GM23338 (cell line): ENCODE measurements at regions not wholly inside any gene's neighbourhood (a gene's known extent, or its start where the extent isn't known, plus 50 kb on each side); places are given as distances from the start of the nearest gene placed in this dataset.

Experiments used
- CREB1 ChIP-seq: fragments of 250-450 bp; sonication (Bioruptor Pico); IDR thresholded peaks from 2 replicates; pipeline ENCODE4 v1.5.0; 2020; ENCODE audit warnings: low read depth, mild to moderate bottlenecking, moderate library complexity
- EZH2 ChIP-seq: fragments of 200-600 bp; sonication (generic); IDR thresholded peaks from one replicate; pipeline ENCODE4 v1.8.0; 2017; ENCODE audit warnings: antibody characterized with exemption, mild to moderate bottlenecking, low read depth; ENCODE audit not compliant: unreplicated experiment
- EZH2phosphoT487 ChIP-seq: fragments of 200-600 bp; sonication (generic); IDR thresholded peaks from one replicate; pipeline ENCODE4 v1.8.1; 2018; ENCODE audit warnings: antibody characterized with exemption; ENCODE audit not compliant: unreplicated experiment
- NANOG ChIP-seq: IDR thresholded peaks from 2 replicates; pipeline ENCODE4 v1.6.1; 2016; ENCODE audit warnings: antibody characterized with exemption, borderline replicate concordance
- POLR2AphosphoS5 ChIP-seq: IDR thresholded peaks from 2 replicates; pipeline ENCODE4 v1.6.1; 2016; ENCODE audit warnings: antibody characterized with exemption, low read depth
- ZNF331 ChIP-seq: fragments of 250-450 bp; sonication (Bioruptor Pico); IDR thresholded peaks from 2 replicates; pipeline ENCODE4 v1.5.0; 2020; ENCODE audit warnings: low read depth, mild to moderate bottlenecking, moderate library complexity
- TF ChIP-seq, protein P1 (sequence below), 2 experiments: fragments of 200-600 bp in 1 of 2; sonication (generic) in 1 of 2; conservative IDR thresholded peaks; 2 replicates each; pipeline versions ENCODE4 v1.5.1 to v1.6.1; 2016 to 2017; ENCODE audit warnings: antibody characterized with exemption in 2 of 2, low read depth in 2 of 2, mild to moderate bottlenecking in 2 of 2, moderate library complexity in 1 of 2
- TF ChIP-seq, protein P2 (sequence below): IDR thresholded peaks from one replicate; pipeline ENCODE4 v1.6.1; 2018; ENCODE audit warnings: antibody characterized with exemption; ENCODE audit not compliant: unreplicated experiment

DNA sequence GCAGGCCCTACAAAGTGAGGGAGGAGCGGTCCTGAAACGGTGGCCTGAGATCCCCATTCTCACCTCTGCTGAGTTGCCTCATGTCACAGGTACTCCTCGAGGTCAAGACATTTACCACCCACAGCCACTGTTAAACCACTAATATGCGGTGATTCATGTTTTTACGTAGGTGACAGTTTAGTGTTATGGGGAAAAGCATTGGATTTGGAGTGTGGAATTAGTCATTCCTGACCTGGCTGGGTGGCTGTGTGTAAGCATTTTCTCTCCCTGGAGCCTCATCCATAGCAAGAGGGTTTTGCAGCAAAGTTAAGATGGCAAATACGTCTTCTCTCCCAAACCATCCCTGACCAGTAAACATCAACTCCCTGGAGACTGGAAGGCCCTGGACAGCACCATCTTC lies 57.8 kb upstream of the KCNJ6 start:
- TF ChIP-seq, protein P1, sequence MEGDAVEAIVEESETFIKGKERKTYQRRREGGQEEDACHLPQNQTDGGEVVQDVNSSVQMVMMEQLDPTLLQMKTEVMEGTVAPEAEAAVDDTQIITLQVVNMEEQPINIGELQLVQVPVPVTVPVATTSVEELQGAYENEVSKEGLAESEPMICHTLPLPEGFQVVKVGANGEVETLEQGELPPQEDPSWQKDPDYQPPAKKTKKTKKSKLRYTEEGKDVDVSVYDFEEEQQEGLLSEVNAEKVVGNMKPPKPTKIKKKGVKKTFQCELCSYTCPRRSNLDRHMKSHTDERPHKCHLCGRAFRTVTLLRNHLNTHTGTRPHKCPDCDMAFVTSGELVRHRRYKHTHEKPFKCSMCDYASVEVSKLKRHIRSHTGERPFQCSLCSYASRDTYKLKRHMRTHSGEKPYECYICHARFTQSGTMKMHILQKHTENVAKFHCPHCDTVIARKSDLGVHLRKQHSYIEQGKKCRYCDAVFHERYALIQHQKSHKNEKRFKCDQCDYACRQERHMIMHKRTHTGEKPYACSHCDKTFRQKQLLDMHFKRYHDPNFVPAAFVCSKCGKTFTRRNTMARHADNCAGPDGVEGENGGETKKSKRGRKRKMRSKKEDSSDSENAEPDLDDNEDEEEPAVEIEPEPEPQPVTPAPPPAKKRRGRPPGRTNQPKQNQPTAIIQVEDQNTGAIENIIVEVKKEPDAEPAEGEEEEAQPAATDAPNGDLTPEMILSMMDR (conservative IDR thresholded peaks at IDR 0.05; ENCODE audit: low read depth in 2 of 2) = no peak
- TF ChIP-seq EZH2 (no peak), POLR2AphosphoS5 (no peak), NANOG (no peak), EZH2phosphoT487 (no peak), CREB1 (CRISPR knock-in tag) (no peak), ZNF331 (no peak)
- TF ChIP-seq, protein P2, sequence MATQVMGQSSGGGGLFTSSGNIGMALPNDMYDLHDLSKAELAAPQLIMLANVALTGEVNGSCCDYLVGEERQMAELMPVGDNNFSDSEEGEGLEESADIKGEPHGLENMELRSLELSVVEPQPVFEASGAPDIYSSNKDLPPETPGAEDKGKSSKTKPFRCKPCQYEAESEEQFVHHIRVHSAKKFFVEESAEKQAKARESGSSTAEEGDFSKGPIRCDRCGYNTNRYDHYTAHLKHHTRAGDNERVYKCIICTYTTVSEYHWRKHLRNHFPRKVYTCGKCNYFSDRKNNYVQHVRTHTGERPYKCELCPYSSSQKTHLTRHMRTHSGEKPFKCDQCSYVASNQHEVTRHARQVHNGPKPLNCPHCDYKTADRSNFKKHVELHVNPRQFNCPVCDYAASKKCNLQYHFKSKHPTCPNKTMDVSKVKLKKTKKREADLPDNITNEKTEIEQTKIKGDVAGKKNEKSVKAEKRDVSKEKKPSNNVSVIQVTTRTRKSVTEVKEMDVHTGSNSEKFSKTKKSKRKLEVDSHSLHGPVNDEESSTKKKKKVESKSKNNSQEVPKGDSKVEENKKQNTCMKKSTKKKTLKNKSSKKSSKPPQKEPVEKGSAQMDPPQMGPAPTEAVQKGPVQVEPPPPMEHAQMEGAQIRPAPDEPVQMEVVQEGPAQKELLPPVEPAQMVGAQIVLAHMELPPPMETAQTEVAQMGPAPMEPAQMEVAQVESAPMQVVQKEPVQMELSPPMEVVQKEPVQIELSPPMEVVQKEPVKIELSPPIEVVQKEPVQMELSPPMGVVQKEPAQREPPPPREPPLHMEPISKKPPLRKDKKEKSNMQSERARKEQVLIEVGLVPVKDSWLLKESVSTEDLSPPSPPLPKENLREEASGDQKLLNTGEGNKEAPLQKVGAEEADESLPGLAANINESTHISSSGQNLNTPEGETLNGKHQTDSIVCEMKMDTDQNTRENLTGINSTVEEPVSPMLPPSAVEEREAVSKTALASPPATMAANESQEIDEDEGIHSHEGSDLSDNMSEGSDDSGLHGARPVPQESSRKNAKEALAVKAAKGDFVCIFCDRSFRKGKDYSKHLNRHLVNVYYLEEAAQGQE = no peak
